ENCODE measurements at regions not wholly inside any gene's neighbourhood (a gene's known extent, or its start where the extent isn't known, plus 50 kb on each side); places are given as distances from the start of the nearest gene placed in this dataset.

GRCh38 chr6:119862719-119863118, 513.2 kb upstream of the MAN1A1 start:
- no peak overlapping the region for H3K27ac Mint-ChIP-seq
- no peak overlapping the region for H2AFZ ChIP-seq (ENCODE audit: low read length)
- no CpG with 5 or more reads among the region's 1 CpG for WGBS (ENCODE audit: extremely low coverage, insufficient read length, low lambda C conversion rate)
- H4K91ac ChIP-seq (ENCODE audit: insufficient read length, low read depth, low read length): no peak overlapping the region
- no peaks in the 10 kb centered on the region for H3K23me2 ChIP-seq (ENCODE audit: insufficient read length, low read depth, low read length, poor library complexity, severe bottlenecking)
- peaks cover 5% of the 10 kb centered on the region in 2 experiments; a peak in 4 of 5 replicates for H3K9me3 Mint-ChIP-seq
- H3K4me1 Mint-ChIP-seq: peaks cover 14 to 20% of the 10 kb centered on the region in 2 experiments
- no peak overlapping the region for H3K14ac ChIP-seq (ENCODE audit: insufficient read depth, low read length)
- no peak overlapping the region for H3K4me3 Mint-ChIP-seq
- H3K27ac ChIP-seq (ENCODE audit: insufficient read length, low read depth, low read length): no peak overlapping the region
- H3K27me3 Mint-ChIP-seq (ENCODE audit: low read depth): no peaks in the 10 kb centered on the region
- no peak overlapping the region for H3K4ac ChIP-seq (ENCODE audit: low read depth, low read length)
- no peaks in the 10 kb centered on the region for H3K27me3 ChIP-seq (ENCODE audit: insufficient read depth, low read length)
- H3K4me1 ChIP-seq (ENCODE audit: insufficient read depth, low read length): no peaks in the 10 kb centered on the region; the same call in 1 of the 2 replicates
- no peak overlapping the region for H4K8ac ChIP-seq (replicated peaks; ENCODE audit: insufficient read length, low read depth, low read length)
- H2BK5ac ChIP-seq (ENCODE audit: insufficient read length, low read length): no peak overlapping the region
- TF ChIP-seq, protein P1, sequence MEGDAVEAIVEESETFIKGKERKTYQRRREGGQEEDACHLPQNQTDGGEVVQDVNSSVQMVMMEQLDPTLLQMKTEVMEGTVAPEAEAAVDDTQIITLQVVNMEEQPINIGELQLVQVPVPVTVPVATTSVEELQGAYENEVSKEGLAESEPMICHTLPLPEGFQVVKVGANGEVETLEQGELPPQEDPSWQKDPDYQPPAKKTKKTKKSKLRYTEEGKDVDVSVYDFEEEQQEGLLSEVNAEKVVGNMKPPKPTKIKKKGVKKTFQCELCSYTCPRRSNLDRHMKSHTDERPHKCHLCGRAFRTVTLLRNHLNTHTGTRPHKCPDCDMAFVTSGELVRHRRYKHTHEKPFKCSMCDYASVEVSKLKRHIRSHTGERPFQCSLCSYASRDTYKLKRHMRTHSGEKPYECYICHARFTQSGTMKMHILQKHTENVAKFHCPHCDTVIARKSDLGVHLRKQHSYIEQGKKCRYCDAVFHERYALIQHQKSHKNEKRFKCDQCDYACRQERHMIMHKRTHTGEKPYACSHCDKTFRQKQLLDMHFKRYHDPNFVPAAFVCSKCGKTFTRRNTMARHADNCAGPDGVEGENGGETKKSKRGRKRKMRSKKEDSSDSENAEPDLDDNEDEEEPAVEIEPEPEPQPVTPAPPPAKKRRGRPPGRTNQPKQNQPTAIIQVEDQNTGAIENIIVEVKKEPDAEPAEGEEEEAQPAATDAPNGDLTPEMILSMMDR (conservative IDR thresholded peaks at IDR 0.05): no peak
- no peaks in the 10 kb centered on the region for H3K79me1 ChIP-seq (ENCODE audit: insufficient read depth, low read depth, low read length, poor library complexity, severe bottlenecking)
- H3K9ac ChIP-seq (ENCODE audit: extremely low read depth, insufficient read length, low read length): no peak overlapping the region
- H4K5ac ChIP-seq (ENCODE audit: insufficient read length, low read depth, low read length): no peak overlapping the region
- no peaks in the 10 kb centered on the region for H3K9me3 ChIP-seq (ENCODE audit: control insufficient read depth, low read depth, low read length)
- no peak overlapping the region for H2BK120ac ChIP-seq (ENCODE audit: low read depth, low read length, poor library complexity, severe bottlenecking)
- no peak overlapping the region for H3K23ac ChIP-seq (ENCODE audit: insufficient read length, low read depth, low read length)
- no peak overlapping the region for H3K56ac ChIP-seq (ENCODE audit: insufficient read length, low read depth, low read length)
- no peaks in the 10 kb centered on the region for H3K79me2 ChIP-seq (ENCODE audit: insufficient read depth, low read length)
- no peaks in the 10 kb centered on the region for H4K20me1 ChIP-seq (ENCODE audit: control insufficient read depth, insufficient read depth, insufficient read length)
- H3K18ac ChIP-seq (ENCODE audit: insufficient read length, low read depth, low read length): no peak overlapping the region
- H3T11ph ChIP-seq (ENCODE audit: low read length): no peak overlapping the region
- H3K36me3 Mint-ChIP-seq (ENCODE audit: insufficient read depth in 1 of 3, low read depth in 3 of 3): peaks cover 0 to 5% (median 3%) of the 10 kb centered on the region in 3 experiments; a peak in 2 of 7 replicates
- H2AK5ac ChIP-seq (ENCODE audit: insufficient read length, low read length): no peak overlapping the region
- no peak overlapping the region for H2BK20ac ChIP-seq (ENCODE audit: low read depth, low read length, poor library complexity, severe bottlenecking)
- no peak overlapping the region for H2BK12ac ChIP-seq (ENCODE audit: insufficient read length, low read depth, low read length)
- H3K4me2 ChIP-seq (ENCODE audit: insufficient read depth, insufficient read length, low read length): no peak overlapping the region
- DNase-seq: no peak
- no peak overlapping the region for H2BK15ac ChIP-seq (ENCODE audit: low read depth, low read length)

All from H9 (cell line).